Erythroblast (primary cell): ENCODE measurements at regions not wholly inside any gene's neighbourhood (a gene's known extent, or its start where the extent isn't known, plus 50 kb on each side); places are given as distances from the start of the nearest gene placed in this dataset.

Experiments used
- GATA1 ChIP-seq: IDR thresholded peaks from 2 replicates; pipeline ENCODE4 v1.6.1; 2011; ENCODE audit warnings: low read depth, mild to moderate bottlenecking, control low read depth, low read length, moderate library complexity
- POLR2A ChIP-seq: IDR thresholded peaks from 2 replicates; pipeline ENCODE4 v1.6.1; 2011; ENCODE audit warnings: mild to moderate bottlenecking, low read length

DNA sequence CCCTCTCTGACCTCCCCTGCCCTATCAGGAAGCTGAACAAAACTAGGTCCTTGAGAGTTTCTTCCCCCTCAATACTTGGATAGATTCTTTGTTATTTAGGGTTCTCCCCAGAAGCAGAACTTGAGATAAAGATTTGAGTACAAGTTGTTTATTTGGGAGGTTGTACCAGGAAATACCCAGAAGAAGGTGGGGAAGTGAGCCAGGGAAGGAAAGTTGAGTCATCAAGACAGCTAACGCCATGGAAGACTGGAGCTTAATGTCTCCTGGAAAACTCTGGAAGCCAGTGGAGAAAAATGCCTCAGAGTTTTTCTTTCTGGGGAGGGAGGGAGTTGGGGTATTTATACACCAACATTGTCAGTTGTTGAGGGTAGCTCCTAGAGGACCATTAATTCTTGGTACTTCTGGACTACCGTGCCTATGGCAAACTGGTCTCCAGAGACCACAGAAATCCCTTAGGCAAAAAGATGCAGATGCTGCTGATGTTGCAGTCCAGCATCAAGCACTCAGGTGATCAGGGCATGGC is 102.6 kb upstream of the ZFP64 start:
- TF ChIP-seq POLR2A, result no peak
- no peak for TF ChIP-seq GATA1
